ENCODE measurements at regions not wholly inside any gene's neighbourhood (a gene's known extent, or its start where the extent isn't known, plus 50 kb on each side); places are given as distances from the start of the nearest gene placed in this dataset.

GRCh38 chr2:223470602-223471001 is 131.6 kb downstream of the SCG2 start:
- H4K5ac ChIP-seq (ENCODE audit: insufficient read length, low read depth, low read length): no peak overlapping the region
- no peaks in the 10 kb centered on the region for H3K79me1 ChIP-seq (ENCODE audit: insufficient read depth, low read depth, low read length, poor library complexity, severe bottlenecking)
- Mint-ChIP-seq H3K9me3 (no peaks in the 10 kb centered on the region; a peak in 2 of 5 replicates), H3K4me1 (peaks cover 9 to 12% of the 10 kb centered on the region in 2 experiments), H3K36me3 (ENCODE audit: insufficient read depth in 1 of 3, low read depth in 3 of 3) (no peaks in the 10 kb centered on the region), H3K27me3 (ENCODE audit: low read depth) (peaks cover 16% of the 10 kb centered on the region), H3K4me3 (no peak overlapping the region), H3K27ac (no peak overlapping the region)
- H3K27ac ChIP-seq (ENCODE audit: insufficient read length, low read depth, low read length): no peak overlapping the region
- no peak overlapping the region for H2BK120ac ChIP-seq (ENCODE audit: low read depth, low read length, poor library complexity, severe bottlenecking)
- H2BK15ac ChIP-seq (ENCODE audit: low read depth, low read length): no peak overlapping the region
- H2BK20ac ChIP-seq (ENCODE audit: low read depth, low read length, poor library complexity, severe bottlenecking): no peak overlapping the region
- H2BK12ac ChIP-seq (ENCODE audit: insufficient read length, low read depth, low read length): no peak overlapping the region
- no peak overlapping the region for H3K56ac ChIP-seq (ENCODE audit: insufficient read length, low read depth, low read length)
- no peak overlapping the region for H3K4ac ChIP-seq (ENCODE audit: low read depth, low read length)
- no peaks in the 10 kb centered on the region for H3K27me3 ChIP-seq (ENCODE audit: insufficient read depth, low read length)
- no peaks in the 10 kb centered on the region; the same call in 1 of the 2 replicates for H3K4me1 ChIP-seq (ENCODE audit: insufficient read depth, low read length)
- H3T11ph ChIP-seq (ENCODE audit: low read length): no peak overlapping the region
- no peak overlapping the region for H3K23ac ChIP-seq (ENCODE audit: insufficient read length, low read depth, low read length)
- TF ChIP-seq, protein P1, sequence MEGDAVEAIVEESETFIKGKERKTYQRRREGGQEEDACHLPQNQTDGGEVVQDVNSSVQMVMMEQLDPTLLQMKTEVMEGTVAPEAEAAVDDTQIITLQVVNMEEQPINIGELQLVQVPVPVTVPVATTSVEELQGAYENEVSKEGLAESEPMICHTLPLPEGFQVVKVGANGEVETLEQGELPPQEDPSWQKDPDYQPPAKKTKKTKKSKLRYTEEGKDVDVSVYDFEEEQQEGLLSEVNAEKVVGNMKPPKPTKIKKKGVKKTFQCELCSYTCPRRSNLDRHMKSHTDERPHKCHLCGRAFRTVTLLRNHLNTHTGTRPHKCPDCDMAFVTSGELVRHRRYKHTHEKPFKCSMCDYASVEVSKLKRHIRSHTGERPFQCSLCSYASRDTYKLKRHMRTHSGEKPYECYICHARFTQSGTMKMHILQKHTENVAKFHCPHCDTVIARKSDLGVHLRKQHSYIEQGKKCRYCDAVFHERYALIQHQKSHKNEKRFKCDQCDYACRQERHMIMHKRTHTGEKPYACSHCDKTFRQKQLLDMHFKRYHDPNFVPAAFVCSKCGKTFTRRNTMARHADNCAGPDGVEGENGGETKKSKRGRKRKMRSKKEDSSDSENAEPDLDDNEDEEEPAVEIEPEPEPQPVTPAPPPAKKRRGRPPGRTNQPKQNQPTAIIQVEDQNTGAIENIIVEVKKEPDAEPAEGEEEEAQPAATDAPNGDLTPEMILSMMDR (conservative IDR thresholded peaks at IDR 0.05): no peak
- no peak overlapping the region for H2AFZ ChIP-seq (ENCODE audit: low read length)
- no peak overlapping the region for H3K4me2 ChIP-seq (ENCODE audit: insufficient read depth, insufficient read length, low read length)
- no peak overlapping the region for H3K14ac ChIP-seq (ENCODE audit: insufficient read depth, low read length)
- no peaks in the 10 kb centered on the region for H3K9me3 ChIP-seq (ENCODE audit: control insufficient read depth, low read depth, low read length)
- no peak overlapping the region for H3K18ac ChIP-seq (ENCODE audit: insufficient read length, low read depth, low read length)
- no peak overlapping the region for H4K91ac ChIP-seq (ENCODE audit: insufficient read length, low read depth, low read length)
- H3K23me2 ChIP-seq (ENCODE audit: insufficient read length, low read depth, low read length, poor library complexity, severe bottlenecking): no peaks in the 10 kb centered on the region
- no peak overlapping the region for H2BK5ac ChIP-seq (ENCODE audit: insufficient read length, low read length)
- no peaks in the 10 kb centered on the region for H3K79me2 ChIP-seq (ENCODE audit: insufficient read depth, low read length)
- no peaks in the 10 kb centered on the region for H4K20me1 ChIP-seq (ENCODE audit: control insufficient read depth, insufficient read depth, insufficient read length)
- no peak for DNase-seq
- no peak overlapping the region for H4K8ac ChIP-seq (replicated peaks; ENCODE audit: insufficient read length, low read depth, low read length)
- no peak overlapping the region for H2AK5ac ChIP-seq (ENCODE audit: insufficient read length, low read length)
- H3K9ac ChIP-seq (ENCODE audit: extremely low read depth, insufficient read length, low read length): no peak overlapping the region
- no CpG with 5 or more reads among the region's 2 CpGs for WGBS (ENCODE audit: extremely low coverage, insufficient read length, low lambda C conversion rate)

Data from H9 (cell line).